HG02885 (cell line): ENCODE measurements at regions not wholly inside any gene's neighbourhood (a gene's known extent, or its start where the extent isn't known, plus 50 kb on each side); places are given as distances from the start of the nearest gene placed in this dataset.

Source experiments
- ATAC-seq: cut with Tn5 transposase; IDR thresholded peaks from one replicate; pipeline ENCODE4 v1.9.1; 2021; ENCODE audit warnings: mild to moderate bottlenecking; ENCODE audit not compliant: unreplicated experiment, poor library complexity

DNA sequence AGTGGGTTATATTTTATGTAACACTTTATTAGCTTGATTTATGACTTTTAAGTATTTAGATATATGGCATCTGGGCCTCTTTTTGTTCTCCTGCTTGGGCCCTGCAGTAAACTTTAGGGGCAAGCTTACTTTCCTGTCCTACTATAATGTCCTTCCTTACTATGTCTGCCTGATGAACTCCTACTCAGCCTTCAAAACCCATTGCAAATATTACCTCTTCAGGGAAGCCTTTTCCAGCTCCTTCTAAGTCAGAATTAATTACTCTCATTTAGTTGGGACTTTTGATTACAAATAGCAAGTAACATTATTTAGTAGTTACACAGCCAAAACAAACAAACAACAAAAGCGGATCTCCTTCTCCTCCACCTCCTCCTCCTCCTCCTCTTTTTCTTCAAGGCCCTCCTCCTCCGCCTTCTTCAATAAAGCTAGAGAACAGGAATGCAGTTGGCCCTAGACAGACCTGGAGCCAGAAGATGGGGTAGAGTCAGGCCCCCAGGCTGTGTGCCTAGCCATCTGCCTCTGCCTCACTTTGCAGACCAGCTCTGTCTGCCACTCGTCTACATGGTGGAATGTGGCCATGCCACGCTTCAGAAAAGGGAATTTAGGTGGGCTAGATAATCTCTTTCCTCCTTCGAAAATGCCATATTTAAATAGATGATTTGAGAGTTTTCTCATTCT is 301.2 kb downstream of the SP3 start:
- no peak for ATAC-seq

- ATAC-seq = no peak
Measured at GRCh38 chr2:173664513-173664910, 300.7 kb downstream of the SP3 start.

DNA sequence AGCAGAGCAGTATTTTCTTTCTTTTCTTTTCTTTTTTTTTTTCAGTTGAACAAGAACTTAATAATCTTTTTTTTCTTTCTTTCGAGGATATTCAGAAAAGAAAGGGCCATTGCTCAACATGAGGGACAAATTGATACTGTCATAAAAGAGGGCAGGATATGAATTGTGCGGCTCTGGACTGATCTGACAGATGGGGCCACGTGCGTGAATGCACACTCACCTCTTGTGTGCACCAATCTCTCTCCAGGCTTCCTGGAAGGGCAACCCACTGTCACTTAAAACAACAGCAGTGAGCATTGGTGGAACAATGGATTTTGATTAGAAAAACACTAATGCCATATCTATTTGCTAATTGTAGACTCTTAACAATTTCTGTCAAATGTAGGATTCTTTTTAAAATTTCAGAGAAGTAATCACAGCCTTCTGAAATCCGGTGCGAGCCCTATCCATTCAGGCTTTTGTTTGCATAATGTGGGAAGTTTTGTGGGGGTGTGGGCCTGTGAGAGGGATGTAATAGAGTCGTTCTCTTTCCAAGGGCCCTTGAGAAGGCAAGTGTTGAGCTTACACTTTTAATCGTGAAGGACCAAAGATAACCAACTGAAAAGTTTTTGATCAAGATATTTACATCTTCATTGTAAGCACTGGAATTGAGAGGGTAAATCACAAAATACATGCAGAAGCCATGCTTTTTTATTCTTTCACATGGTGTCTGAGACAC is 298.8 kb downstream of the SP3 start:
- no peak for ATAC-seq

DNA sequence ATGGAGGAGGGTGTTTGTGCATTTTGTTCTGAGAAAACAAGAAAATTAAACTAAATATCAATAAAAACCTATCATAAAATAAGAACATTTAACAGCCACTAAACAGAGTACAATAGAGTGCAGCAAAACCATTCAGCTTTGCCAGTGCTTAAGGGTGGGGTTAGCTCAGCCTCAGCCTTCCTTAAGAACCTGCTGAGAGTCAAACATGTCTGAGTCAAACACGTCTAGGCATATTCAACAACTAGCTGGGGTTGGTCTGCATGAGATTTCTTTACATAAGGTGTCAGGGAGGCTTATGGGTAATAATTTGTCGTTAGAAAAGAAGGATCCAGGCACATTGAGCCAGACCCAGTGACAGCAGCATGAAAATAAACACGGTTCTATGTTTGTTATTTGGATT is 298.2 kb downstream of the SP3 start:
- no peak for ATAC-seq

DNA sequence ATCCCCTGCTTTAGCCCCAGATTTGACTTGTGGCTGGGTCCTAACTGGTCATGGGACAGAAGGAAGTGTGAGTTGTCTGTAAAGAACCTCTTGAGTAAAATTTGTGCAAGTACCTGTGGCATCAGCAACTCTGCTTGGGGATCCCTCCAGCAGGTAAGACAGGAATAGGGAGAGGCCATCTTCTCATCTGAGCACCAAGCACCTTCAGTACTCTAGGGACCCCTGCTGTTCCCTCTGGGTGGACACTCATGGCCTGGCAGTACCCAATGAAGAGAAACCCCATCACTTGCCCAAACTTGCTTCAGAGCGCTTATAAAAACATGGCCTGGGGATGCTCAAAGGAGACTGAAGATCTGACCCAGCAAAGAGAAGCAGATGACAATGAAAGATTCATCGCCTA is 297.8 kb downstream of the SP3 start:
- ATAC-seq = no peak

DNA sequence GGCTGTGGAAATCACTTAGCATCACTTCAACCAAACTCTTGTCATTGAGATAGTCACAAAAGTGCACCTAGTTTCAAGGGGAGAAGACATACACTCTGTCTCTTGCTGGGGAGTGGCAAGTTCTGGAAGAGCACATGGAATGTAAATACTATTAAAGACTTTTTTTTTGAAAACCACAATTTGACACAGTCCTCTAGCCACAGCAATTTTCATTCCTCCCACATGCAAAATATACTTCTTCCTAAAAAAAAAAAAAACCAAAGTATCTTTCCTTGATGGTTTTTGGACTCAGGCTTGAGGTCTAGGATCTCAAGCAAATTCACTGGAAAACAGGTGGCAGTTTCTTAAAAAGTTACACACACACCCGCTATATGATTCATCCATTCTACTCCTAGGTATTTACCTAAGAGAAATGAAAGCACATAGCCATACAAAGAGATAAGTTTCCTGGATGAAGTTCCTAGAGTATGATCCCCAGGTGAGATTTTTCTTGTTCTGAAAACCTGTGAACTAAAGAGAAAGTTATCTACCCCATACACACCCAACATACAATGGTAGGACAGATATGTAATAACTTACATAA is 295.8 kb downstream of the SP3 start:
- no peak for ATAC-seq

DNA sequence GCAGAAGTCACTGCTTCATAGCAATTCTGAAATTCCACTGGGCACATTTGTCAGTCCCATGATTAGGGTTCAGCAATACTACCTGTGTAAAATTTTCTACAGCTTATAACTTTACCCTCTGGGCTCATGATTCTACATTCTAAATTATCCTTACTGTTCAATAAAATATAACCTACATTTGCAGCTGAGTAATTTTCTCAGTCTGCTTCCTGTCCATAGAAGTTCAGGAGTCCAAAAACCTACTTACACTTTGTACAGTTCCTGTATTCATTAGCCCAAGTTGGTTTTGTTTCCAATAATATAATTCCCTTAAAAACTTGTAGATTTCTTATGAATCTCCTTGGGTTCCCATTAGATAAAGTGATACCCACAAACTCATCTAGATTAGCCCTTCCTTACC is 295.3 kb downstream of the SP3 start:
- no peak for ATAC-seq

- ATAC-seq = no peak
Measured at GRCh38 chr2:173672573-173673340, 292.4 kb downstream of the SP3 start.

GRCh38 chr2:173673640-173674039 is 291.5 kb downstream of the SP3 start:
- no peak for ATAC-seq

GRCh38 chr2:173676647-173677046 is 288.5 kb downstream of the SP3 start:
- ATAC-seq = no peak

DNA sequence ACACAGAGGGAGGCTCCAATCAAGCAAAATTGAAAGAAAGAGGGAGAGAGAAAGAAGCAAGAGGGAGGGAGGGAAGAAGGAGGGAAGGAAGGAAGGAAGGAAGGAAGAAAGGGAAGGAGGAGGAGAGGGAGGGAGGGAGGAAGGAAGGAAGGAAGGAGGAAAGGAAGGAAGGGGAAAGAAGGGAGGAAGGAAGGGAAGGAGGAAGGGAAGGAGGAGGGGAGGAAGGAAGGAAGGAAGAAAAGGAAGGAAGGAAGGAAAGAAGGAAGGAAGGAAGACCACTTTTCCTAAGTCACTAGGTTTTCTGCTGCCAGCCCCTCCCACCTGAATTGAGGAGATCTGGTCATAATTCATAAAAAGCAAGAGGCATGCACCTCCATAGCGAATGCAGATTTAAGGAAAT is 287.0 kb downstream of the SP3 start:
- ATAC-seq = no peak

GRCh38 chr2:173680574-173680973 is 284.6 kb downstream of the SP3 start:
- no peak for ATAC-seq

DNA sequence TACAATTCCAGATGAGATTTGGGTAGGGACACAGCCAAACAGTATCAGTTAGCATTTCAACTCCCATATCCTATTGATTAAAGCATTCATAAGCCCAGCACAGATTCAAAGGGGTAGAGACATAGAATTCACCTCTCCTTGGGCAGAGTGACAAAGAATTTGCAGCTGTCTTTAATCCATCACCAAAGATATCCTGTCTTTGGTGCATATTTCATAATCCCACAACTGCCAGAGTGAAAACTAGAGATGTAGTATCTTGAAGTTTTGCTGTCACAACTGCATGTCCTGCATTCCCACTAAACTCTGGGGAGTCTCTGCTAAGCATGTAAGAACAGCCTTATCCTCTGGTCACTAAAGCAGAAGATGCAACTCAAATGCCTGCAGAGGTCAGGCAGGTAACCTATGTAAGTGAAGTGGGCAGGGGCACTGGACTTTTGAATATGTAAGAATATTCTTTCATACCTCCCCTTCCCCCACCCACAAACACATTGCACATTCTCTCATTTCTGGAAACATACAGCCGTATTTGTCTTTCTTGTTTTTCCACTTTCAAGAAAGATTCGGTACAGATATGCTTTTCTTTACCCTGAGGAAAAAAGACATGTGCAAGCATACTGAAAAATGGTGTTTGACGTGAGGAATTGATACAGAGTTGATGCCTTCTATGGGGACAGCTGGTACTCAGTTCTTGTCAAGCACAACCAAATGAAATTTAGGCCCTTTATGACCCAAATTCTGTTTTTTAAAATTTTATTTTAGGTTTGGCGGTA is 283.1 kb downstream of the SP3 start:
- no peak for ATAC-seq

GRCh38 chr2:173684896-173685459 is 280.2 kb downstream of the SP3 start:
- ATAC-seq = no peak

GRCh38 chr2:173690349-173690748 is 274.8 kb downstream of the SP3 start:
- no peak for ATAC-seq

GRCh38 chr2:173692068-173692467 is 273.1 kb downstream of the SP3 start:
- ATAC-seq = no peak

DNA sequence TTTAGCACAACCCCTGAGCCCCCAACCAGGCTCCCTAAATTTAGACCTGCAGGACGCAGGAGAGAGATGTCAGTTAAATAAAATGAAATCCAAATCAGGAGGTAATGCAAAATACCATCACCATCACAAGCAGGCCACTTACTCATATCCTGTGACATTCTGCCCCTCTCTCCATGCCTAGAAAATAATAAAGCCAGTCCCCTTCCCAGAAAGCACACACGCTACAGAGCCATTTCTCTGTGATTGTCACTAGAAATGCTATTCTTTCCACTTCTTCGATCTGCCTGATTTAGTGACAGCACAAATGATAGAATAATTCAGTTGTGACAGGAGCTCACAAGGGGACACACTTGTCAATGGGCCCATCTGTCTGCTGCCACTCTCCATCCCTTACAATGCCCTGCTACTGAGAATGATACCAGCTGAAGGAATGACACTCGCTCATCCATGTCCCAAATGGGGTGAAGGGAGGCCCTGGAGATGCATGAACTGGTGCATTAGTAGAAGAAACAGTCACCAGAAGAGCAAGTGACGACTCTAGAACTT is 272.1 kb downstream of the SP3 start:
- ATAC-seq = no peak

- ATAC-seq = no peak
Measured at GRCh38 chr2:173696274-173696673, 268.9 kb downstream of the SP3 start.

DNA sequence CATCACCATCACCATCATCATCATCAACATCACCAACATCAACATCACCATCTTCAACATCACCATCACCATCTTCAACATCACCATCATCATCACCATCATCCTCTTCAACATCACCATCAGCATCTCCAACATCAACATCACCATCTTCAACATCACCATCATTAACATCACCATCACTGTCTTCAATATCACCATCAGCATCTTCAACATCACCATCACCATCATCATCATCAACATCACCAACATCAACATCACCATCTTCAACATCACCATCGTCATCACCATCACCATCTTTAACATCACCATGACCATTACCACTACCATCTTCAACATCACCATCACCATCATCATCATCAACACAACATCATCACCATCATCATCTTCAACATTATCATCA is 267.2 kb downstream of the SP3 start:
- no peak for ATAC-seq

DNA sequence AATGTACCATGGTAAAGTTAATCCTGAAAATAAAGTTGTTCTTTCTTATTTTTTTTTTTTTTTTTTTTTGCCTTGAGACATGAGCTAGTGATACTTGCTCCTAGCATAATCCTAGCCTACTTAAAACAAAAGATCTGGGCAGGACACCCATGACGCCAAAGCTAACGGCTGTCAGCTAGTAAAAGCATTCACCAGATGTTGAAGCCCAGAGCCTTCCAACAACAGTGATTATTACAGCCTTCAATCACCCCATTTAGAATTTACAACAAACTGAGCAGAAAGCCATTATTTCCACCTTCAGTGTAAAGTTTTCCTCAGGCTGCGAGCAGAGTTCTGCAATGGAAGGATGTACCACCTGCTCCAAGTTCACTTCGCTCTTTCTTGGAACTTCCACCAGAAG is 259.5 kb downstream of the SP3 start:
- no peak for ATAC-seq
